HEK293 (cell line): ENCODE measurements at regions not wholly inside any gene's neighbourhood (a gene's known extent, or its start where the extent isn't known, plus 50 kb on each side); places are given as distances from the start of the nearest gene placed in this dataset.

Source experiments
- CTCF ChIA-PET: fragments of 350-600 bp; formaldehyde crosslinking; extraction: SDS; loops from one replicate; lab custom pipeline; 2021; ENCODE audit warnings: antibody characterized with exemption; lab: Yijun Ruan, JAX
- POLR2A ChIA-PET: fragments of 300-600 bp; formaldehyde crosslinking; extraction: SDS; loops from one replicate; lab custom pipeline; 2020; ENCODE audit warnings: antibody characterized with exemption, inconsistent platforms; lab: Yijun Ruan, JAX
- H3K27ac ChIP-seq: fragments of 200-500 bp; sonication (Bioruptor generic); 2 replicates; pipeline ENCODE4 v1.5.1; 2014; ENCODE audit warnings: low read depth, low read length, control low read depth, inconsistent platforms; ENCODE audit errors: extremely low read depth
- H3K36me3 ChIP-seq, 2 experiments: fragments of 200-500 bp in 1 of 2; sonication (Bioruptor generic) in 1 of 2; 1 replicate in 1 of 2; 2 replicates in 1 of 2; pipeline ENCODE4 v1.5.1; 2014 to 2017; ENCODE audit warnings: inconsistent platforms in 2 of 2, low read length in 2 of 2; ENCODE audit not compliant: control insufficient read depth in 2 of 2, insufficient read depth in 1 of 2
- H3K4me1 ChIP-seq: fragments of 200-500 bp; sonication (Bioruptor generic); 2 replicates; pipeline ENCODE4 v1.5.1; 2014; ENCODE audit warnings: mild to moderate bottlenecking, low read length, inconsistent platforms; ENCODE audit not compliant: control insufficient read depth, insufficient read depth
- H3K4me3 ChIP-seq: 2 replicates; pipeline ENCODE4 v1.5.1; 2011; ENCODE audit warnings: low read depth, mild to moderate bottlenecking, control low read depth, low read length, moderate library complexity
- H3K9me3 ChIP-seq: fragments of 200-500 bp; sonication (Bioruptor generic); 2 replicates; pipeline ENCODE4 v1.5.1; 2014; ENCODE audit warnings: low read depth, low read length, inconsistent platforms; ENCODE audit not compliant: control insufficient read depth, insufficient read depth
- BCL6B ChIP-seq: fragments of 450-650 bp; formaldehyde crosslinking; IDR thresholded peaks from 2 replicates; pipeline ENCODE4 v1.5.1; 2017; ENCODE audit warnings: missing biosample characterization, missing genetic modification characterization
- GLI4 ChIP-seq: fragments of 450-650 bp; formaldehyde crosslinking; IDR thresholded peaks from 2 replicates; pipeline ENCODE4 v1.5.1; 2016; ENCODE audit warnings: missing biosample characterization, missing genetic modification characterization
- HOXD13 ChIP-seq: sonication (generic); formaldehyde crosslinking; IDR thresholded peaks from 2 replicates; pipeline ENCODE4 v1.8.0; 2022; ENCODE audit warnings: missing genetic modification reagents, borderline replicate concordance
- REST ChIP-seq: fragments of 450-650 bp; formaldehyde crosslinking; IDR thresholded peaks from 2 replicates; pipeline ENCODE4 v1.5.1; 2016; ENCODE audit warnings: missing biosample characterization, missing genetic modification characterization
- SP3 ChIP-seq: fragments of 450-650 bp; formaldehyde crosslinking; IDR thresholded peaks from 2 replicates; pipeline ENCODE4 v1.5.1; 2016; ENCODE audit warnings: missing biosample characterization, missing genetic modification characterization
- SP7 ChIP-seq: fragments of 450-650 bp; formaldehyde crosslinking; IDR thresholded peaks from 2 replicates; pipeline ENCODE4 v1.5.1; 2016; ENCODE audit warnings: missing biosample characterization, missing genetic modification characterization
- ZIC2 ChIP-seq: fragments of 450-650 bp; formaldehyde crosslinking; IDR thresholded peaks from 2 replicates; pipeline ENCODE4 v1.5.1; 2016; ENCODE audit warnings: missing biosample characterization, missing genetic modification characterization
- ZNF112 ChIP-seq: fragments of 450-650 bp; formaldehyde crosslinking; IDR thresholded peaks from 2 replicates; pipeline ENCODE4 v1.5.0; 2017; ENCODE audit warnings: missing biosample characterization, missing genetic modification characterization
- ZNF146 ChIP-seq: fragments of 450-650 bp; formaldehyde crosslinking; IDR thresholded peaks from 2 replicates; pipeline ENCODE4 v1.5.1; 2016; ENCODE audit warnings: missing biosample characterization, missing genetic modification characterization
- ZNF155 ChIP-seq: fragments of 450-650 bp; formaldehyde crosslinking; IDR thresholded peaks from 2 replicates; pipeline ENCODE4 v1.5.1; 2016; ENCODE audit warnings: missing biosample characterization, missing genetic modification characterization
- ZNF214 ChIP-seq: fragments of 450-650 bp; formaldehyde crosslinking; IDR thresholded peaks from 2 replicates; pipeline ENCODE4 v1.5.1; 2017; ENCODE audit warnings: missing biosample characterization, mild to moderate bottlenecking, missing genetic modification characterization, borderline replicate concordance
- ZNF473 ChIP-seq: fragments of 450-650 bp; formaldehyde crosslinking; IDR thresholded peaks from 2 replicates; pipeline ENCODE4 v1.5.1; 2017; ENCODE audit warnings: missing biosample characterization, missing genetic modification characterization
- ZNF501 ChIP-seq: fragments of 450-650 bp; formaldehyde crosslinking; IDR thresholded peaks from 2 replicates; pipeline ENCODE4 v1.5.1; 2016; ENCODE audit warnings: missing biosample characterization, missing genetic modification characterization
- ZNF514 ChIP-seq: fragments of 450-650 bp; formaldehyde crosslinking; IDR thresholded peaks from 2 replicates; pipeline ENCODE4 v1.5.1; 2016; ENCODE audit warnings: missing biosample characterization, missing genetic modification characterization
- ZNF518A ChIP-seq: fragments of 450-650 bp; formaldehyde crosslinking; conservative IDR thresholded peaks from 2 replicates; pipeline ENCODE4 v1.5.1; 2016; ENCODE audit warnings: low read depth, missing biosample characterization, missing genetic modification characterization
- ZNF529 ChIP-seq: fragments of 450-650 bp; formaldehyde crosslinking; IDR thresholded peaks from 2 replicates; pipeline ENCODE4 v1.5.1; 2017; ENCODE audit warnings: missing genetic modification characterization, missing biosample characterization; ENCODE audit not compliant: insufficient replicate concordance
- ZNF555 ChIP-seq: fragments of 450-650 bp; formaldehyde crosslinking; conservative IDR thresholded peaks from 2 replicates; pipeline ENCODE4 v1.5.1; 2017; ENCODE audit warnings: missing biosample characterization, mild to moderate bottlenecking, missing genetic modification characterization, inconsistent platforms
- ZNF558 ChIP-seq: fragments of 450-650 bp; formaldehyde crosslinking; IDR thresholded peaks from 2 replicates; pipeline ENCODE4 v1.5.1; 2016; ENCODE audit warnings: missing biosample characterization, missing genetic modification characterization
- ZNF561 ChIP-seq: fragments of 450-650 bp; IDR thresholded peaks from 2 replicates; pipeline ENCODE4 v1.5.1; 2018; ENCODE audit warnings: missing biosample characterization, missing genetic modification characterization, borderline replicate concordance
- ZNF830 ChIP-seq: fragments of 450-650 bp; IDR thresholded peaks from 2 replicates; pipeline ENCODE4 v1.5.0; 2018; ENCODE audit warnings: missing biosample characterization, missing genetic modification characterization, low read depth, mild to moderate bottlenecking, moderate library complexity

GRCh38 chr13:26888632-26889031, 128.0 kb upstream of the GPR12 start:
- POLR2A ChIA-PET, result no interaction called here
- TF ChIP-seq ZNF501, result no peak
- no peak for TF ChIP-seq SP3 (tag by site-specific recombination)
- no peak for TF ChIP-seq ZIC2 (tag by site-specific recombination)
- no peak for TF ChIP-seq ZNF555 (tag by site-specific recombination)
- no peak for TF ChIP-seq BCL6B (tag by site-specific recombination)
- no peak for TF ChIP-seq ZNF561 (tag by site-specific recombination)
- TF ChIP-seq ZNF155, result no peak
- no peak for TF ChIP-seq ZNF146 (tag by site-specific recombination)
- no peak for TF ChIP-seq ZNF529 (tag by site-specific recombination)
- no peak for TF ChIP-seq ZNF514 (tag by site-specific recombination)
- TF ChIP-seq ZNF518A (tag by site-specific recombination), result no peak
- no peak for TF ChIP-seq GLI4 (tag by site-specific recombination)
- no peak for TF ChIP-seq ZNF830 (tag by site-specific recombination)
- TF ChIP-seq REST (tag by site-specific recombination), result no peak
- no peak for TF ChIP-seq HOXD13 (CRISPR knock-in tag)
- no peak for TF ChIP-seq SP7 (tag by site-specific recombination)
- no peak for TF ChIP-seq ZNF558 (tag by site-specific recombination)
- no peak for TF ChIP-seq ZNF112 (tag by site-specific recombination)
- no peak for TF ChIP-seq ZNF214
- no peak for TF ChIP-seq ZNF473 (tag by site-specific recombination)
- H3K4me1 ChIP-seq, result no peaks in the 10 kb centered on the region
- H3K36me3 ChIP-seq, result no peaks in the 10 kb centered on the region
- H3K4me3 ChIP-seq, result no peak overlapping the region
- no peaks in the 10 kb centered on the region for H3K9me3 ChIP-seq
- CTCF ChIA-PET, result interaction anchor here (0.7 to 1.6 kb wide), 2 partner anchors 16 to 38 kb away, joined by 4 to 7 read pairs; no protein-coding TSS in a partner anchor
- no peak overlapping the region for H3K27ac ChIP-seq
